CD4-positive, alpha-beta T cell treated with Interleukin-17A for 4 hours (primary cell): ENCODE measurements at regions not wholly inside any gene's neighbourhood (a gene's known extent, or its start where the extent isn't known, plus 50 kb on each side); places are given as distances from the start of the nearest gene placed in this dataset.

Experiments used
- DNase-seq: peaks from one replicate; pipeline ENCODE4 v3.0.0-alpha.2; 2020; ENCODE audit warnings: mixed read lengths

DNA sequence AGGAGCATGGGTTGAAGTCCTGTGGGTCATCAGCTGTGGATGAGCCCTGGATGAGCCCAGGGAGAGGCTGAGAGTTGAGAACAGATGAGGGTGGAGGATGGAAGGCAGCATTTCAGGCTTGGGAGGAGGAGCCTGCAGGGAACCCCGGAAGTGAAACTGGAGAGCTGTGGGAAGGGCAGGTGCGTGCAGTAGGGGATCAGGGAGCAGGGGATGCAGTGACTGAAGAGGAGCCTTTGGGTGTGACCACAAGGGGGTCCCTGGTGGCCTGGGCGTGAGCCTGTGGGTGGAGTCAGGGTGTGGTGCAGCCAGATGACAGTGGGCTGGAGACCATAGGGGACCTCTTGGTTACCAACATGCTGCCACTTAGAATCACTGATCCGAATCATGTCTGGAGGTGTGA lies 115.5 kb downstream of the PAPOLA start:
- no peak for DNase-seq

DNA sequence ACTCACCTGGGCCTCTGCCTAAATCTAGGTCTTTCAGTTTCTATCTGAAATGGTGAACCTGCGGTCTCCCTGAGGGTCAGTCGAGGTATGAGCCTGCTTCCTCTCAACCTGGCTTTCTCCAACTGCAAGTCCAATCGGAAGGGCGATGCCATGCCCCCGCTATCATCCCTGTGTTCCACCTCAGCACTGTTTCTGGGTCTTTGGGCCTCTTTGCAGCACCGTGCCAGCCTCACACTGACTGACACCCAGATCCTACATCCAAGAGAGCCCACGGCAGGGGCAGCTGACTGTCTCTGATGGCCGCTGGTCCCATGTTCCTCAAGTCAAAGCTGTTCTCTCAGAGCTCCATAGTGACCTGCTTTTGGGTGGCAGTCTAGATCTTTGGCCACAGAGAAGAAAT lies 120.7 kb downstream of the PAPOLA start:
- no peak for DNase-seq

DNA sequence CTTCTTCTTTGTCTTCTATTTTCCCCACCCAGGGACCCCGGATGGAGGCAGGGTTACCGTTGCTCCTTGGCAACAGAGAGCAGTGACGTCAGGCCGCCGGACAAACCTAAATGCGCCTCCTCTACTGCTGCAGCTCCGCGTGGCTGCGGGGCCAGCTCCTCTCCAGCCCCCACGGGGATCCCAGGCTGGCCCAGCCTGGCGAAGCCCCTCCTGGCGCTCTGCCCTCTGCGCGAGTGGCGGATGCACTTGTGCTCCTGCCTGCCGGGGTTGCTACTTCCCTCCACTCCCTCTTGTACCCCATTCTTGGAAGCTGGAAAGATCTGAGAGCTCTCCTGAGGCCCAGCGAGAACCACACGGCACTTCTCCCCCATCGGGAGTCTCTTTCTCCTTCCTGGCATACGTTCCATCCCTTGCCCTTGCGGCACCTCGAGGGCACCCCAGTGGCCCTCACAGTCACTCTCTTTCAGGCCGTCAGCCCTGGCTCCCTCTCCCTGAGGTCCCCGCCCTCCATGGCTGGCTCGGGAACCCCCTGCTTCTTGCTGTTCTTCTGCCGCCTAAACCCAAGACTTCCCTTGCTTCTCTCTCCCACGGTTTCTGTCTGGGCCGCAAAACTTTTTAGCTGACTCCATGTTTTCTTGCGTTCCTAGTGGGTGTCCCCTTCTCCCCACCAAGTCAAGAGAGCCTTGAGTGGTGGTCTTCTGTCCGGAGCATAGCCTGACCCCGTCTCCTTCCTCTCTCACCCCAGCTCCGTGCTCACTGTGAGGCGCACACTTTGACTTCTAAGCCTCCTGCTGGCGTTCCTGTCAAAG lies 121.7 kb downstream of the PAPOLA start:
- no peak for DNase-seq

DNA sequence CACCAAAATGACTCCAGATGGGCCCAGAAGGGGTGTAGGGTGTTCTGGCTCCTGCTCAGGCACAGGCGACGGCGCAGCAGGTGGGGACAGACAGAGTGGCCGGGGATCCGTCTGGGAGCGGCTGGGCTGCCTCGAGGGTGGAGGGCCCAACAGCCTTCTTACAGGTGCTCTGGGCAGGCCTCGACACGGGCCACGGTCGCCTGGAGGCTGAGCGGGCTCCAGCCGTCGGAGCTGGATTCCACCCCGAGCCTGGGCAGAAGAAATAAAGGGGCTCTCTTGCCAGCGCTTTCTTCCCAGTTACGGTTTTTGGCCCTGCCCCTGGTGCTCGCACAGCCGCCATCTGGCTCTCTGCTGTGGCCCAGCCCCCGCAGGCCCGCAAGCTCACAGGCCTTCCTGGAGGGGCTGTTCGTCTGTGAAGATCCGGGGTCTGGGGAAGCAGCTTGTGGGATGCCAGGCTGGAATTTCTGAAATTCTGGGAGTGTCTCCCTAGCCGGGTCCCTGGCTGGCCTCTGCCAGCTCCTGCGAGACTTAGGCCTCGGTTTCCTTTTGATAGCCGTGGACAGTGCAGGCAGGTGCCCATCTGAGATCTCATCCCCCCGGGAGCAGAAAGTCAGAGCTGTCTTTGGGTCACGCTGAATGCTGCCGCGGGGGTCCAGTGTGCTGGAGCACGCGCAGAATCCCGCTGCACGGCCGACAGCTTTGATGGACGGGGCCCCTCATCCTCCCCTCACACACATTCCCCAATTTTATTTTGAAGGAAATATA lies 122.7 kb downstream of the PAPOLA start:
- no peak for DNase-seq

DNA sequence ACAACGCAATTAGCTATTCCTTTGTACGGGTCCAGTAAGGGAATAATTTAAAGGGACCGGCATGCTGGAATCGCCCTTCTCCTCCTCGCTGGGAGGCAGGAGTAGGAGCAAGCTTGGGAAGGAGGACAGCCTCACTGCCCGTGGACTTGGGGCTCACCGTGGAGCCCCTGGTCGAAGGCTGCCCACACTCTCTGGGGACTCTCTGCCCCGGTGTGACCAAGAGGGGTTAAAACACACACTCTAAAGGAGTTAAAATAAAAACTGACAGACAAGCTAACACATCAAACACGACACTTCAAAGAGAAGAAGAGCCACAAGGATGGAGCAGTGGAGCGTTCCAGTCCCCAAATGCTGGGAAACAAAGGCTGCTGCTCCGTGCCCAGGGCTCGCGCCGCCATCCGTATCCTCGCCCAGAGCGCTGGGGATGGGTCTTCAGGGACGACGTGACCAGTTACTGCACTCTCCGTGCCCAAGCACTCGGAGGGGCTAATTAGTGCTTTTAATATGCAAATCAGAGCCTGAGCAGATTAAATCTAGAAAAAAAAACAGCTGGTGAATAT lies 123.3 kb downstream of the PAPOLA start:
- no peak for DNase-seq

DNA sequence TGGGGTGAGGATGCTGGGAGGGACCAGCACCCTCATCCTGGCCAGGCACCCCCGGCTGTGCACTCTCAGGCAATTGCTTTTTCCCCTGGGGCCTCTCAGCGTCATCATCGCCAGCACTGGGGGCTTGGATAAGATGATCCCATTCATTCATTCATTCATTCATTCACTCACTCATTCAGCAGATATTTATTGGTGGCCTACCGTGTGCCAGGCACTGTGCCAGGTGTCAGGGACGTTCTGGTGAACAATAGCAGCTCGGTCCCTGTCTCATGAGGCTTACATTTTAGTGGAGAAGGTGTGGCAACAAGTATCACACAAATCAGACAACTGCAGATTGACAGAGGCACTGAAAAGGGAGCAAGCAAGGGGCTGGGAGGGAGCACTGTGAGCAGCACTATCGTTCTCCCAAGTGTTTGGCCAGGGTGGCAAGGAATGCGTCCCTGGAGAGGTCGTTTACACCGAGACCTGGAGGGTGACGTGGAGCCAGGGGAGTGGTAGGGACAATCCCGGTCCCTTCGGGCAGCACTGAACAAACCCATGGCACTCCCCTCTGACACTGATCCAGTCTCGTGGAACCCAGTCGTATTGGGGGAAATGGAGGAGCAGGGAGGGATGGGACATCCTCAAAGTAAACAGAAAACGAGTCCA lies 124.1 kb downstream of the PAPOLA start:
- DNase-seq: no peak

DNA sequence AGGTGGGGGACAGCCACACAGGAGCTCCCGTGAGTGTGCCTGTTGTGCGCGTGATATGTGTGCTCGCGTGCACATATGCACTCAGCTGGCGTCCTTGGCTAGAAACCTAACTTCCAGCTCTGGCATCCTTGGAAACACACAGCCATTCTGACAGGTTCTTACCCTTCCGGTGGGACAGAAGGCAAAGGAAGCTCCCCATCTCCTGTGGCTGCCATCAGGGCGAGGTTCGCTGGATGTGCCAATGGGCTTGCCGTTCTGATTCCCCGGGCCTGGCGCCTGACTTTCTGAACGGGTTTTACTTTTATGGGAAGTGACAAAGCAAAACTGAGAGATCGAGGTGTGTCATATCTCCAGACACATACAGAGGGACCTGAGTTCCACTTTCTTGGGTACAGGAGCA lies 124.7 kb downstream of the PAPOLA start:
- DNase-seq: no peak

DNA sequence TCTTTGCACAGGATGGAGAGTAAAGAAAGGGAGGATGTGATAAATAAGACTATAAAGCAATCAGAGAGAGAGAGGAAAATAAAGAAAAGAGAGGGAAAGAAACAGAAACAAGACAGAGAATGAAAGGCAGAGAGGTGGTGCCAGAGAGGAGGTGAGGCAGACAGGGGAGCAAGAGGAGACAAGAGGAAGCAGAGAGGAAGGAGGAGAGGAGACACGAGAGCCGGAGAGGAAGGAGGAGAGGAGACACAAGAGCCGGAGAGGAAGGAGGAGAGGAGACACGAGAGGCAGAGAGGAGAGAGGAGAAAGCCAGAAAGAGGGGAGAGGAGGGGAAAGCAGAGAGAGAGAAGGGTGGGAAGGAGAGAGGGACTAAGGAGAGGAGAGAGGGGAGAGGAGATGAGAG lies 125.2 kb downstream of the PAPOLA start:
- no peak for DNase-seq

DNA sequence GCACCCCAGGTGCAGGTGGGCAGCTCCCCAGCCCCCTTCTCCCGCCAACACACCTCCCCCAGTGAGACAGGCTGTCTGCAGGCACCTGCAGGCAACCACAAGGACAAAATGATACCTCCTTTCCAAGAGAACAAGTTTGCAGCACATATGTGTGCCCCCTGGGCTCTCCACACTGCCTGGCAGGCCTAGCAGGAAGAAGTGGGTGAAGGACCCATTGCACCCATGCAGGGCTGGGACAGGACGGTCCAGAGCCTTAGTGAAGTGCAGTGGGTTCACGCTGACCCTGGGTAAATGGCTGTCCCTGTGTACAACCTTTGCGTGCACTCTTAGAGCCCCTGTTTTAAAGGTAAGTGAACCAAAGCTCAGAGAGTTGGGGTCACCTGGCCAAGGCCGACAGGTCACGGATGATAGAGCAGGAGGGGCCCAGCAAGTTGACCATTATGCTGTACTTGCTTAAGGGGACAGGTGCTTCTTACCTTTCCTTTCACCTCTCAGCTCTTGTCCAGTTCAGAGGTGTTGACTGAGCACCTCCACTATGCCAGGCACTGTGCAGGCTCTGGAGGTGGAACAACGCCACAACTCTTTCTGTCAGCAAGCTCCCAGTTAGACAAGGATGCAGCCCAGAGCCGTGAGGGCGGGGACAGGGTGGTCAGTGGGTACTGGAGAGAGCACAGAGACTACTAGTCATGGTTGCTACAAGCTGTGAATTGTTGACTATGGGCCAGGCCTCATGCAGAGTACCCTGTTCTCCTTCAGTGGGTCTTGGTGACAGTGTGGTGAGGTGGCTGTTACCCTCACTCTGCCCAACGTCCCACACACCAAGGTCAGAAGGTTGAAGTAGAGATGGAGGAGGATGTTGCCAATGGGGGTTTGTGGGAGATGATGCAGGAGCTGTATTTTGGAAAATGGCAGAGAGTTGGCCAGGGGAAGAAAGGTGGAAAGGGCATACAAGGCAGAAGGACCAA lies 125.9 kb downstream of the PAPOLA start:
- no peak for DNase-seq

DNA sequence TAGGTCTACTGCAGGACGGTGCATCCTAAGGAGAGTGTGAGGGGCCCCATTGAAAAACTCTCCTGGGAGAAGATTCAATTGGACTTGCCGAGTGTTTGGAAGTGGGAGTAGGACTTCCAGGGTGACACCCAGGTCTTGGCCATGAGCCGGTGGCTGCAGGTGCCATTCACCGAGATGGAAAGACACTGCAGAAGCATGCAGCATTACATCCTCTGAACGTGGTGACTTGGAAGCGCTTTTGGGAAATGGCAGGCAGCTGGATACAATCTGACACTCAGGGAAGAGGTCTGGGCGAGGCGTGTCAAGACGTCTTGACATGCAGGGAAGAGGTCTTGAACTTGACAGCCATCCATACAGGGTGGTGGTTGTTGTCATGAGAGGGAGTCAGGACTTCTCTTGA lies 126.9 kb downstream of the PAPOLA start:
- no peak for DNase-seq

DNA sequence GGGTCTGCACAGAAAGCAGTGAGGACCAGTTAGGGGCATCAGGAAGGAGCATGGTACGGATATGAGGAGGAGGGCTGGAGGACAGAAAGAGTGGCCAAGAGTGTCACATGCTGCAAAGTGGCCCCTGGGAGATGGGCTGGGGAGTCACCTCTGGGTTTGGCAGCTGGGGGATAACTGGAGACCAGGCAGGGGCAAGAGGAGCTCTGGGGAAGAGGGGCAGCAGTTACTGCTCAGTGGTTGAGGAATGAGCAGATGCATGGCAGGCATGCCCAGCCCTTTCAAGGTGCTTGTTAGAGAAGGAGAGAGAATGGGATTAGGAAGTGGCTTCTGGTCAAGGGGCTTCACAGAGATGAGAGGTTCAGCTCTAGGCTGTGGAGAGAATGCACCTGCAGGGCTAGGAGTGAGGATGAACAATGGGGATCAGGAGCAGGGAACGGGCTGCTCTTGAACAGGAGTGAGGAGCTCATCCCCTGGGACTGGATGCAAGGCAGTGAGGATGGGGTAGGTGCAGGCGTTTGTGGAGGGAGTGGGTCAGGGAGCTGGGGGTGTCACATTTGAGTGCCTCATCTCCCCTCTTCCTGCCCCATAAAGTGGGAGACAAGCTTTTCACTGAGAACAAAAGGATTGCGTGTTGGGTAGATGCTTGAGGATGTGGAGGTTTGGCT lies 127.5 kb downstream of the PAPOLA start:
- DNase-seq: no peak

DNA sequence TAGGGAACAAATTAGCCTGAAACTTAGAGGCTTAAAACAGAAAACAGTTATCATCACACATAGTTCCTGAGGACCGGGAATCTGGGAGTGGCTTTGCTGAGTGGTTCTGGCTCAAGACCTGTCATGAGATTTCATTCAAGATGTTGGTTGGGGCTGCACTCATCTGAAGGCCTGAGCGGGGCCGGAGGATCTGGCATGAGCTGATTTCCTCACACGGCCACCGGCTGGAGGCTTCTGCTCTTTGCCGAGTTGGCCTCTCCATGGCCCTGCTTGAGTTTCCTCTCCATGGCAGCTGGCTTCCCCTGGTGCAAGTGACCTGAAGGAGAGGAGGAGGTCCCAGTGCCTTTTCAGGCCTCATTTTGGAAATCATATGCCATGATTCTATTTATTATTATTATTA lies 128.1 kb downstream of the PAPOLA start:
- DNase-seq: no peak

DNA sequence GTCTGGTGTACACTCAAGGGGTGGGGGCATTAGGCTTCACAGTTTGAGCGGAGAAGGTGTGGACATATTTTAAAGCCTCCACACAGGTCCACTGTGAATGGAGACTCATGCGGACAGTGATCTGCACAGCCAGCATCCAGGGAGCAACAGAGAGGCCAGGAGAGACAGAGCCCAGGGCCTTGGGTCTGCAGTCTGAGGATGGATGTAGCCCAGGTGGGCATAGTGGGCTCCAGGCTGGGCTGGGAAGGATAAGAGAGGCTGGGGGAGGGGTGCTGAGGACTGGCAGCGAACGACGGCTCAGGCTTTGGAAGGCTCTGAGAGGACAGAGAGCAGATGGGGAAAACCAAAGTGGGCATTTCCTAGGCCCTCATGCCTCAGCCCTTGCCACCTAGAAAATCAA lies 128.8 kb downstream of the PAPOLA start:
- no peak for DNase-seq

DNA sequence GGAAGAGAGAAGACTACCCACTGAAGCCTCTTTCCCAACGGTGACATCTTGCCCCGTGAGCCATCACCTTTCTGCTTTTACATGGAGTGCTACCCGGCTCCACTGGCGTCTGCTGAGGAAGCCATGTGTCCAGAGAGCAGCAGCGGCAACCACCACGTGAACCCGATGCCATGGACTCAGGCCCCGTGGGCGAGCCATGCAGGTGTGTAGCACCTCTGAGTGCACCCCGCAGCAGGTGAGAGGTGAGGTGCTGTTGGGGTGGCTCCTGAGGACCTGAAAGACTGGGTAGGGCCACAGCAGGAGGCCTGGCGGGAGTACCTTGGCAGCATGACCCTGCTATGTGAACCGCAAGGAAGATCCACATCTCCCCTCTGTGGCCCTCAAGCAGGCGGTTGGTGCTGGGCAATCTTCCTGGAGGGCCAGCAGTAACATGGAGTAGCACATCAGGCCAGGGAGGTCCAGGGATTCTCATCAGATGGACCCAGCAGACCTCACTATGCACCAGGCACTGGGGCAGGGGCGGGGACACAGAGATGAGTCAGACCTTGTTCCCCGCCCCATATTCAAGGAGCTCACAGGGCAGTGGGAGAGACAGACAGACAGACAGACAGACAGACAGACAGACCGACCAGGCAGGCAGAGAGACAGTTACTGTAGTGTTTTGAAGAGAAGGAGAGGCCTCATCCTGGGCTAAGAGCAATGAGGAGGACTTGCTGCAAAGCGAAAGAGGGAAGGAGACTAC lies 129.6 kb downstream of the PAPOLA start:
- no peak for DNase-seq

DNA sequence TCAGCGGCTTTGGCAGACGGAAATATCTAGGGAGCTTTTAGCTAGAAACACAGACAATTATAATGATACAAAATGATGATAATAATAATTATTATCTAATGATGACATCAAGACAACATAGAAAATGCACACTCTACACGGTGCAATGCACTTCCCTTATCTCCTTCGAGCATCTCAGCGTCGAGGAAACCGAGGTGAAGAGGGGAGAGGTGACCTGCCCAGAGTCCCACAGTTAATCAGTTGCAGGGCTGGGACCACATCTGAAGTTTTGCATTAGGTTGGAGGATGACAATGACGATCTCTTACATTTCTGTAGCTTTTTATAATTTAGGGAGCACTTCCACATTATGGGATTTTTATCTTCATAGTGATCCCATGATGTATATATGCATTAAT lies 130.2 kb downstream of the PAPOLA start:
- no peak for DNase-seq

DNA sequence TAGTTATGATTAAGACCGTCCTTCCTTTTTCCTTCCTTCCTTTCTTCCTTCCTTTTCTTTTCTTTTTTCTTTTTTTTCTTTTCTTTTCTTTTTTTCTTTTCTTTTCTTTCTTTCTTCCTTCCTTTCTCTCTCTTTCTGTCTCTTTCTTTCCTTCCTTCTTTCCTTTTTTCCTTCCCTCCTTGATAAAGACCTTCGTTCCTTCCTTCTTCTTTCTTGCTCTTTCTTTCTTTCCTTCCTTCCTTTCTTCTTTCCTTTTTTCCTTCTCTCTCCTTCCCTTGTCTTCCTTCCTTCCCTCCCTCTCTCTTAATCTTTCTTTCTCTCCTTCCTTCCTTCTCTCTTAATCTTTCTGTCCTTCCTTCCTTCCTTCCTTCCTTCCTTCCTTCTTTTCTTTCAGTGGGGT lies 130.9 kb downstream of the PAPOLA start:
- DNase-seq: no peak

DNA sequence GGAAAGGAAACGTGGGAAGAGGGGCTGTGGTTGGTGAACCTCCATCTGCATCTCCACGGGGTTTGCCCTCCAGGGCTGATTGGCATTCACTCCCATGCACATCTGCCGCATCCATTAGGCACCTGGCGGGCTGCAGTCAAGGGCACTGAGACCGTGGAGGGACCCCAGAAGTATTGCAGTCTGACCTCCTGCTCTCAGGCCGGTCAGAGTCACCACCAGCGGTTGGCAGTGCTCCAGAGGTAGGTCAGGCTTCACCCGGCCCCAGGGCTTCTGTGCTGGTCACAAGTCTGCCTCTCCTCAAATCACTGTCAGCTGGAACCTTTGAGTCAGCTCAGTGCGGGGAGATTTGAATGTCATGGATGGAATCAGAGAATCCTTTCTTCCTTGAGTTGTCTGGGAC lies 132.3 kb downstream of the PAPOLA start:
- DNase-seq: no peak

DNA sequence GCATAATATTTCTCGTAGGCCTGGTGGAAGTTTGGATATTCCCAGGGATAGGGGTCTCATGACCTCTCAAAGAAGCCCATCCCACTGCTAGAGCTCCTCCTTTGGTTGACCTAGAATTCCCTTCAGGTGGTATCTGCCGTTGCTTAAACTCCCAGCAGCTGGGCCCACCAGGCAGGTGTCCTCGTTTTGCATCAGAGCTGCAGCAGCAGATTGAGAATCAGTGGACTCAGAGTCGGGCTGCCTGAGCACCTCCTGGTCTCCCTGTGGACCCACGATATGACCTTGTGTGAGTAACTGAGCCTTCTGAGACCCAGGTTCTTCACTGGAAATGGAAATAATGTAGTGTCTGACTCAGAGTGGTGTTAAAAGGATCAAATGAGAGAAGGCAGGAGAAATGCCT lies 132.7 kb downstream of the PAPOLA start:
- DNase-seq: no peak

DNA sequence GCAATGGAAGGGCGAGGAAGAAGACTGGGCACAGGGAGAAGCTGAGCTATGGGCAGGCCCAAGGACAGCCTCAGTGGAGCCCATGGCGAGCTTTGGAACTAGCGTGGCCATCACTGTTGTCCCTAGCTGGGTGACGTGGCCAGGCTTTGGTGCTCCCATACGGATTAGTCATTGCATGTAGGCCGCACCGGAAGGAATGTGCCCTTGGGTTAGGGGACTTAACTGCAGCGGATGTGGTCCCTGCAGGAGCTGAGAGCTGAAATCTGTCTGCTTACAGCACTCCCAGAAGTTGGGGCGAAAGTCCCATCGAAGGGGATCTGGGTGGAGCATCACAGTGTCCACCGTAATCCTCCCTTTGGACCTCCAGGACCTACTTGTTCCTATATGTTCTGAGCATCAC lies 133.7 kb downstream of the PAPOLA start:
- DNase-seq: no peak

DNA sequence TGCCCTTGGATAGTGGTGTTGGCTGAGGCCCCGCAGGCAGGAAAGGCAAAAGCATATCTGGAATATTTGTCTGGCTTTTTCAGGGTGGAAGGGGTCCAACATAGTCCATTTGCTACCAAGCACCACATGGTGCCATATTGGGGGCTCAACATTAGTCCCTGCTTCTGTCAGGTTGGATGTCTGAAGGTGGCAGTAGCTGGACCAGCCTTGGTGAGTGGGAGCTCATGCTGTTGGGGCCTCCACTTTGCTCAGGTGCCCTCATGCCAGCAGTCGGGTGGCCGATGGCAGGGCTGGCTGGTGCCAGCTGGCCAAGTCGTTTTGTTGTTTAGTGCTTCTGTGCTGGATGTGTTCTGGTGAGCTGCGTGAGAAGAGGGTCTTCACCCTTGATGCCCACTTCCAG lies 135.3 kb downstream of the PAPOLA start:
- no peak for DNase-seq
